Transverse colon (tissue), 4 donors: ENCODE measurements at regions not wholly inside any gene's neighbourhood (a gene's known extent, or its start where the extent isn't known, plus 50 kb on each side); places are given as distances from the start of the nearest gene placed in this dataset.

Experiments used
- CTCF ChIP-seq, 5 experiments: fragments of 200-600 bp in 3 of 5; fragments of 450-650 bp in 2 of 5; sonication (generic) in 3 of 5; IDR thresholded peaks; 1 replicate in 2 of 5; 2 replicates in 3 of 5; pipeline ENCODE4 v1.5.1; 2016 to 2017; ENCODE audit warnings: antibody characterized with exemption in 5 of 5, inconsistent platforms in 3 of 5, mild to moderate bottlenecking in 2 of 5, moderate library complexity in 1 of 5
- EP300 ChIP-seq: sonication (generic); formaldehyde crosslinking; IDR thresholded peaks from one replicate; pipeline ENCODE4 v1.6.1; 2017; ENCODE audit warnings: antibody characterized with exemption, low read depth
- POLR2A ChIP-seq: fragments of 450-650 bp; IDR thresholded peaks from one replicate; pipeline ENCODE4 v1.6.1; 2016; ENCODE audit warnings: antibody characterized with exemption, mild to moderate bottlenecking, moderate library complexity
- POLR2AphosphoS5 ChIP-seq, 3 donors: sonication (generic); formaldehyde crosslinking; IDR thresholded peaks; one replicate each; pipeline ENCODE4 v1.6.1; 2016; ENCODE audit warnings: antibody characterized with exemption in 3 of 3

- TF ChIP-seq CTCF (IDR thresholded peaks at IDR 0.05) (no peak), POLR2AphosphoS5 (IDR thresholded peaks at IDR 0.05) (no peak), EP300 (no peak), POLR2A (no peak)
Observed at GRCh38 chr2:126802316-126802715, 96.4 kb upstream of the TEX51 start.
